Panc1 (cell line): ENCODE measurements at regions not wholly inside any gene's neighbourhood (a gene's known extent, or its start where the extent isn't known, plus 50 kb on each side); places are given as distances from the start of the nearest gene placed in this dataset.

ENCODE experiments used
- CTCF ChIP-seq: fragments of 450-650 bp; IDR thresholded peaks from 2 replicates; pipeline ENCODE4 v1.5.1; 2017; ENCODE audit warnings: mild to moderate bottlenecking
- POLR2AphosphoS5 ChIP-seq: IDR thresholded peaks from 2 replicates; pipeline ENCODE4 v1.6.1; 2012; ENCODE audit warnings: mild to moderate bottlenecking, low read depth, low read length, moderate library complexity
- REST ChIP-seq, 2 experiments: IDR thresholded peaks; 2 replicates each; pipeline ENCODE4 v1.6.1; 2011 to 2012; ENCODE audit warnings: low read depth in 2 of 2, control low read depth in 1 of 2, low read length in 1 of 2, mild to moderate bottlenecking in 1 of 2, moderate library complexity in 1 of 2; ENCODE audit not compliant: insufficient read depth in 1 of 2
- TCF7L2 ChIP-seq: IDR thresholded peaks from 2 replicates; pipeline ENCODE4 v1.6.1; 2011; ENCODE audit warnings: mild to moderate bottlenecking, low read depth, low read length, inconsistent platforms

- no peak for TF ChIP-seq CTCF
- TF ChIP-seq POLR2AphosphoS5: no peak
- no peak for TF ChIP-seq REST (IDR thresholded peaks at IDR 0.05; ENCODE audit: insufficient read depth in 1 of 2, low read depth in 2 of 2, low read length in 1 of 2)
- no peak for TF ChIP-seq TCF7L2
Measured at GRCh38 chr11:96715208-96715607, 325.4 kb downstream of the JRKL start.
